IPS-18c (cell line): ENCODE measurements at regions not wholly inside any gene's neighbourhood (a gene's known extent, or its start where the extent isn't known, plus 50 kb on each side); places are given as distances from the start of the nearest gene placed in this dataset.

ENCODE experiments used
- H3K4me3 ChIP-seq: 2 replicates; pipeline ENCODE4 v1.7.0; 2013; ENCODE audit warnings: low read depth, mild to moderate bottlenecking, low read length, moderate library complexity; ENCODE audit not compliant: insufficient read depth
- H3K9me3 ChIP-seq: one replicate; pipeline ENCODE4 v1.6.1; 2013; ENCODE audit warnings: mild to moderate bottlenecking, low read length, moderate library complexity; ENCODE audit not compliant: control insufficient read depth, insufficient read depth

DNA sequence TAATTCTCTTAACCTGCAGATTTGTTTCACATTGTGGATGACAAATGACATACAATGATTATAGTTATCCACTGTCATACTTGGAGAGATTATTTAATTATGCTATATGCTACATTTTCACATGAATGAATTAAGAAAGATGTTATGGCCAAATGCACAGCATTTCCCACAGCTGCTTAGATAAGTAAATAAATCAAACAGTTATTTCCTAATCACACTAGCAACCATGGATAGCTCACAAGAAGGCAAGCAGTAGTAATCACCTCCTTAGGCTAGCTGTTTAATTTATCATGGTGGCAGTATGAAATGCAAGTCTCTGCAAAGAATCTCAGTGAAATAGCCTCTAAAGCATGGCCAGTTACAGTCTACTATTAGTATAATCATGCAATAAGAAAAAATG, 1581.5 kb downstream of the NCAM2 start:
- no peaks in the 10 kb centered on the region for H3K9me3 ChIP-seq
- no peak overlapping the region for H3K4me3 ChIP-seq

- no peaks in the 10 kb centered on the region for H3K9me3 ChIP-seq
These were observed 1583.8 kb downstream of the NCAM2 start for GRCh38 chr21:22582026-22582425.

DNA sequence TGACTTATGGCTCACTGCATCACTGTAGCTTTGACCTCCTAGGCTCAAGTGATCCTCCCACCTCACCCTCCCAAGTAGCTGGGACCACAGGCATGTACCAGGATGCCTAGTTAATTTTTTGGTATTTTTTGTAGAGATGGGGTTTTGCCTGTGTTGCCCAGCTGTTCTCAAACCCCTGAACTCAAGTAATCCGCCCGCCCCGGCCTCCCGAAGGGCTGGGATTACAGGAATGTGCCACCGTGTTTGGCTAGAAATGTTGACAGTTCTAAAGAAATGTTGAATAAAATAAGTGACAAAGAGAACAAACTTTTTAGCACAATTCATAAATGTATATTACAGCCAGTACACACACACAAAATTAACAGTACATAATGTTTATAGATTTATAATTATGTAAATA, 1586.1 kb downstream of the NCAM2 start:
- no peaks in the 10 kb centered on the region for H3K9me3 ChIP-seq
- no peak overlapping the region for H3K4me3 ChIP-seq

More at GRCh38 chr21:22582026-22582425, 1583.8 kb downstream of the NCAM2 start:
- no peak overlapping the region for H3K4me3 ChIP-seq

- Histone ChIP-seq H3K9me3 (no peaks in the 10 kb centered on the region), H3K4me3 (no peak overlapping the region)
These were observed 1587.3 kb downstream of the NCAM2 start for GRCh38 chr21:22585558-22585957.

GRCh38 chr21:22597660-22598255, 1599.5 kb downstream of the NCAM2 start:
- no peak overlapping the region for H3K4me3 ChIP-seq

GRCh38 chr21:22609802-22610201, 1611.6 kb downstream of the NCAM2 start:
- Histone ChIP-seq H3K9me3 (no peaks in the 10 kb centered on the region), H3K4me3 (no peak overlapping the region)

More at GRCh38 chr21:22597660-22598255, 1599.5 kb downstream of the NCAM2 start:
- H3K9me3 ChIP-seq = no peaks in the 10 kb centered on the region

DNA sequence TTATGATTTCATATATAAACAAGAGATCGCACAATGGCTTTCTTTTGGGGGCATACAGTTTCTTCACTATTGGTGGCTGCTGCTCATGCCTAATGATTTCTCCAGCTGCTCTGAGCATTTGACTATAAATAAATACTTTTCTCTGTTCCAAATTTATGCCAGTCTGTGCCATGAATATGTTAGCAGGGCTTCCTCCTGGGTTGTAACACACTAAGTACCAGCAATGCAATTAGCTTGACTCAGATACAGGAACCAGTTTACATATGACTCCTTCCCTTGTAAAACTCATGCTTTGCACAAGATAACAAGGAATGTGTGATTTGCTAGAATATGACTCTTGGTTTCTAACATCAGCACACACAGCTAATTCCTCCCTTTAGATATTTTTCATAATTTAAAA, 1629.7 kb downstream of the NCAM2 start:
- H3K9me3 ChIP-seq = no peaks in the 10 kb centered on the region
- H3K4me3 ChIP-seq = no peak overlapping the region

GRCh38 chr21:22630953-22631465, 1632.8 kb downstream of the NCAM2 start:
- Histone ChIP-seq H3K4me3 (no peak overlapping the region), H3K9me3 (no peaks in the 10 kb centered on the region)

GRCh38 chr21:22632176-22632575, 1634.0 kb downstream of the NCAM2 start:
- no peak overlapping the region for H3K4me3 ChIP-seq
- no peaks in the 10 kb centered on the region for H3K9me3 ChIP-seq

- H3K4me3 ChIP-seq = no peak overlapping the region
These were observed 1651.0 kb downstream of the NCAM2 start for GRCh38 chr21:22649246-22649645.

GRCh38 chr21:22650226-22650625, 1652.0 kb downstream of the NCAM2 start:
- Histone ChIP-seq H3K9me3 (no peaks in the 10 kb centered on the region), H3K4me3 (no peak overlapping the region)

More at GRCh38 chr21:22649246-22649645, 1651.0 kb downstream of the NCAM2 start:
- H3K9me3 ChIP-seq = no peaks in the 10 kb centered on the region

- H3K9me3 ChIP-seq = no peaks in the 10 kb centered on the region
- H3K4me3 ChIP-seq = no peak overlapping the region
These were observed 1659.6 kb downstream of the NCAM2 start for GRCh38 chr21:22657781-22658180.

GRCh38 chr21:22670148-22670547, 1671.9 kb downstream of the NCAM2 start:
- H3K9me3 ChIP-seq = no peaks in the 10 kb centered on the region
- H3K4me3 ChIP-seq = no peak overlapping the region

DNA sequence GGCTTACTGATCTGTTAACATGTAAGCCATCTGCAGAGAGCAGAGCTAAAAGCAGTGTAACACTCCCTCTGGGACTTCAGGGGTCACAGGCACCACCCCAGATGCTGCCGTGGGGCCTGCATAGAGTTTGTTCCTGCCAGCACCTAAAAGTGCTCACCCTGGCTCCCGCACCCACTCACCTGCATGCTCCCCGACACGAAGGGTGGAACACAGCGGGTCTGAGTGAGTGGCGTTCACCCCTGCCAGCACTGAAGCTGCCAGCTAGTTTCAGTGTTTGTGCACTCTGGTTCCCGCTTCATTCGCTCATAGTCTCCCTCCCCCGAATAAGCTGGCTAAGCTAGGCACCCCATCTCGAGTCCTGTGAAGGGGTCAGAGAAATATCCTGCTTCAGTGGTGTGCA, 1681.0 kb downstream of the NCAM2 start:
- Histone ChIP-seq H3K9me3 (no peaks in the 10 kb centered on the region), H3K4me3 (no peak overlapping the region)

GRCh38 chr21:22691658-22692057, 1693.4 kb downstream of the NCAM2 start:
- H3K9me3 ChIP-seq = no peaks in the 10 kb centered on the region
- H3K4me3 ChIP-seq = no peak overlapping the region

DNA sequence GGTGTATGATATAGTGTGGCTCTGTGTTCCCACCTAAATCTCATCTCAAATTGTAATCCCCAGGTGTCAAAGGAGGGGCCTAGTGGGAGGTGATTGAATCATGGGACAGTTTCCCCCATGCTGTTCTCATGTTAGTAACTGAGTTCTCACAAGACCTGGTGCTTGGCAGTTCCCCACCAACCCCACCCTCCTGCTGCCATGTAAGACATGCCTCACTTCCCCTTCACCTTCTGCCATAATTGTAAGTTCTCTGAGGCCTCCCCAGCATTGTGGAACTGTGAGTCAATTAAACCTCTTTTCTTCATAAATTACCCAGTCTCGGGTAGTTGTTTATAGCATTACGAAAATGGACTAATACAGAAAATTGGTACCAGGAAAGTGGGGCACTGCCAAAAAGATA, 1705.3 kb downstream of the NCAM2 start:
- no peak overlapping the region for H3K4me3 ChIP-seq
- peaks cover 2% of the 10 kb centered on the region for H3K9me3 ChIP-seq

GRCh38 chr21:22710721-22711120, 1712.5 kb downstream of the NCAM2 start:
- Histone ChIP-seq H3K9me3 (peaks cover 2% of the 10 kb centered on the region), H3K4me3 (no peak overlapping the region)

DNA sequence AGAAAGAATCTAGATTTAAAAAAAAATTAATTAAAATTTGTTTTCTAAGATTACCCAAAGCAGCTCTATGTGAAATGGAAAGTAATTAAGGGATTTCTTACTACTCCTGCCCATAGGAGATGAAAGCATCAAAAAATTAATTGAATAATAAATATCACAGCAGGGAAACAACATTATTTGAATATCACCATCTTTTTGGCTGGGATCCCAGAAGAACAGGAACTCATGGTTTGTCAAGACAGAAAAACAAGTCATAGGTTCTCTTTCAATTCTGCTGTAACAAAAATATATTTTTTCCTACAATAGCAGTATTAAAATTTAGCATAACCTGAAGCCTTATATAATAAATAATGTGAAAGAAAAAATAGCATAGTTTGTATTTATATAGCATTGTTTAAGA, 1713.4 kb downstream of the NCAM2 start:
- H3K9me3 ChIP-seq = peaks cover 4% of the 10 kb centered on the region
- H3K4me3 ChIP-seq = no peak overlapping the region

DNA sequence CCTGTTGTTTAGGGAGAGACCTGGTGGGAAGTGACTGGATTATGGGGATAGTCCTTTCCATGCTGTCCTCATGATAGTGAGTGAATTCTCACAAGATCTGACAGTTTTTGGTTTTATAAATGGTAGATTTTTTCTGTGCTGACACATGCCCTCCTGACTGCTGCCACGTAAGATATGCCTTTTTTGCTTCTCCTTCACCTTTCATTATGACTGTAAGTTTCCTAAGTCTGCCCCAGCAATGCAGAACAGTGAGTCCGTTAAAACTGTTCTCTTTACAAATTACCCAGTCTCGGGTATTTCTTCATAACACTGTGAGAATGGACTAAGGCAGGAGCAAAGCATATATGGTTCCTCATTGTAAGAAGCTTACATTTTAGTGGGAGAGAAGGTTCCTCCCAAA, 1727.2 kb downstream of the NCAM2 start:
- H3K9me3 ChIP-seq = peaks cover 8% of the 10 kb centered on the region
- no peak overlapping the region for H3K4me3 ChIP-seq
